Astrocyte (in vitro differentiated cells and primary cell): ENCODE measurements at regions not wholly inside any gene's neighbourhood (a gene's known extent, or its start where the extent isn't known, plus 50 kb on each side); places are given as distances from the start of the nearest gene placed in this dataset.

Experiments used
- DNase-seq: peaks from one replicate; pipeline ENCODE4 v3.0.0-alpha.2; 2010; ENCODE audit warnings: low read depth
- FAIRE-seq: peaks from 2 replicates; lab custom pipeline; 2011; peaks lifted over from hg19 to GRCh38; lab: Jason Lieb, UNC
- H2AFZ ChIP-seq: 2 replicates; pipeline ENCODE4 v1.6.0; 2012; ENCODE audit warnings: low read depth, low read length, inconsistent platforms
- H3K27ac ChIP-seq: 2 replicates; pipeline ENCODE4 v1.5.1; 2011; ENCODE audit warnings: low read depth, low read length, inconsistent platforms
- H3K27me3 ChIP-seq: 2 replicates; pipeline ENCODE4 v1.6.0; 2011; ENCODE audit warnings: low read length, inconsistent platforms; ENCODE audit not compliant: insufficient read depth
- H3K36me3 ChIP-seq: 2 replicates; pipeline ENCODE4 v1.5.1; 2011; ENCODE audit warnings: low read length, inconsistent platforms; ENCODE audit not compliant: insufficient read depth
- H3K4me1 ChIP-seq: 2 replicates; pipeline ENCODE4 v1.5.1; 2011; ENCODE audit warnings: low read length, inconsistent platforms; ENCODE audit not compliant: insufficient read depth
- H3K4me2 ChIP-seq: 2 replicates; pipeline ENCODE4 v1.6.0; 2012; ENCODE audit warnings: low read length, inconsistent platforms
- H3K4me3 ChIP-seq: 2 replicates; pipeline ENCODE4 v1.5.1; 2011; ENCODE audit warnings: low read depth, mild to moderate bottlenecking, low read length, inconsistent platforms; ENCODE audit not compliant: insufficient read depth
- H3K79me2 ChIP-seq: 2 replicates; pipeline ENCODE4 v1.6.0; 2012; ENCODE audit warnings: mild to moderate bottlenecking, low read length, inconsistent platforms; ENCODE audit not compliant: insufficient read depth
- H3K9ac ChIP-seq: 2 replicates; pipeline ENCODE4 v1.6.0; 2012; ENCODE audit warnings: mild to moderate bottlenecking, low read length, inconsistent platforms
- H3K9me3 ChIP-seq: 2 replicates; pipeline ENCODE4 v1.5.1; 2012; ENCODE audit warnings: low read depth, mild to moderate bottlenecking, low read length, inconsistent platforms; ENCODE audit not compliant: insufficient read depth
- H4K20me1 ChIP-seq: 2 replicates; pipeline ENCODE4 v1.6.0; 2012; ENCODE audit warnings: low read length, inconsistent platforms; ENCODE audit not compliant: insufficient read depth
- H3K27ac Mint-ChIP-seq: one replicate; pipeline ENCODE4 v1.8.0; 2021; ENCODE audit warnings: mild to moderate bottlenecking, mixed read lengths; ENCODE audit not compliant: unreplicated experiment
- H3K27me3 Mint-ChIP-seq: one replicate; pipeline ENCODE4 v1.8.0; 2021; ENCODE audit warnings: low read depth, mixed read lengths; ENCODE audit not compliant: unreplicated experiment
- H3K36me3 Mint-ChIP-seq: one replicate; pipeline ENCODE4 v1.8.0; 2021; ENCODE audit warnings: low read depth, mixed read lengths; ENCODE audit not compliant: unreplicated experiment
- H3K4me1 Mint-ChIP-seq: one replicate; pipeline ENCODE4 v1.8.0; 2021; ENCODE audit warnings: low read depth, mixed read lengths; ENCODE audit not compliant: unreplicated experiment
- H3K4me3 Mint-ChIP-seq: one replicate; pipeline ENCODE4 v1.8.0; 2021; ENCODE audit warnings: mild to moderate bottlenecking, moderate library complexity, mixed read lengths; ENCODE audit not compliant: unreplicated experiment
- H3K9me3 Mint-ChIP-seq: one replicate; pipeline ENCODE4 v1.8.0; 2021; ENCODE audit warnings: mild to moderate bottlenecking, mixed read lengths; ENCODE audit not compliant: unreplicated experiment
- CTCF ChIP-seq: IDR thresholded peaks from 2 replicates; pipeline ENCODE4 v1.5.1; 2011; ENCODE audit warnings: low read depth, mild to moderate bottlenecking, inconsistent platforms, low read length, moderate library complexity; ENCODE audit not compliant: insufficient read depth
- EZH2 ChIP-seq: IDR thresholded peaks from 2 replicates; pipeline ENCODE4 v1.6.1; 2012; ENCODE audit warnings: mild to moderate bottlenecking, low read length, inconsistent platforms; ENCODE audit not compliant: insufficient read depth

- H3K27me3 Mint-ChIP-seq = peaks cover 8% of the 10 kb centered on the region
- no peaks in the 10 kb centered on the region for H4K20me1 ChIP-seq
- TF ChIP-seq CTCF (no peak), EZH2 (no peak)
- H3K27me3 ChIP-seq = no peaks in the 10 kb centered on the region
- H3K4me1 Mint-ChIP-seq = no peaks in the 10 kb centered on the region
- H3K4me3 Mint-ChIP-seq = no peak overlapping the region
- no peak for FAIRE-seq
- H3K9me3 ChIP-seq = peaks cover 1% of the 10 kb centered on the region
- H3K9ac ChIP-seq = no peak overlapping the region
- no peaks in the 10 kb centered on the region for H3K4me1 ChIP-seq
- H3K36me3 Mint-ChIP-seq = no peaks in the 10 kb centered on the region
- H3K27ac Mint-ChIP-seq = no peak overlapping the region
- H3K9me3 Mint-ChIP-seq = peaks cover 9% of the 10 kb centered on the region
- H3K79me2 ChIP-seq = no peaks in the 10 kb centered on the region
- no peak overlapping the region for H3K4me2 ChIP-seq
- H3K36me3 ChIP-seq = no peaks in the 10 kb centered on the region
- no peak overlapping the region for H3K27ac ChIP-seq
- H3K4me3 ChIP-seq = no peak overlapping the region
- DNase-seq = no peak
- H2AFZ ChIP-seq = no peak overlapping the region
These were observed 285.8 kb upstream of the SP4 start for GRCh38 chr7:21142081-21142480.

- Histone ChIP-seq H3K4me2 (no peak overlapping the region), H3K36me3 (no peaks in the 10 kb centered on the region), H3K27me3 (no peaks in the 10 kb centered on the region), H4K20me1 (no peaks in the 10 kb centered on the region), H3K9ac (no peak overlapping the region), H3K4me1 (no peaks in the 10 kb centered on the region), H3K4me3 (no peak overlapping the region), H2AFZ (no peak overlapping the region), H3K79me2 (no peaks in the 10 kb centered on the region), H3K9me3 (peaks cover 2% of the 10 kb centered on the region), H3K27ac (no peak overlapping the region)
- Mint-ChIP-seq H3K4me1 (no peaks in the 10 kb centered on the region), H3K27me3 (peaks cover 3% of the 10 kb centered on the region), H3K9me3 (peaks cover 4% of the 10 kb centered on the region), H3K36me3 (no peaks in the 10 kb centered on the region), H3K27ac (no peak overlapping the region), H3K4me3 (no peak overlapping the region)
- DNase-seq = no peak
- no peak for FAIRE-seq
- TF ChIP-seq EZH2 = no peak
- no peak for TF ChIP-seq CTCF
These were observed 281.1 kb upstream of the SP4 start for GRCh38 chr7:21146642-21147423.

GRCh38 chr7:21149809-21150208, 278.1 kb upstream of the SP4 start:
- H3K4me1 Mint-ChIP-seq = no peaks in the 10 kb centered on the region
- no peaks in the 10 kb centered on the region for H3K27me3 Mint-ChIP-seq
- TF ChIP-seq CTCF (no peak), EZH2 (no peak)
- Histone ChIP-seq H4K20me1 (no peaks in the 10 kb centered on the region), H3K27me3 (no peaks in the 10 kb centered on the region), H2AFZ (no peak overlapping the region), H3K36me3 (no peaks in the 10 kb centered on the region), H3K9ac (no peak overlapping the region), H3K4me3 (no peak overlapping the region), H3K79me2 (no peaks in the 10 kb centered on the region), H3K9me3 (peaks cover 2% of the 10 kb centered on the region), H3K27ac (no peak overlapping the region), H3K4me1 (no peaks in the 10 kb centered on the region), H3K4me2 (no peak overlapping the region)
- peaks cover 4% of the 10 kb centered on the region for H3K9me3 Mint-ChIP-seq
- no peak for DNase-seq
- no peak for FAIRE-seq
- H3K27ac Mint-ChIP-seq = no peak overlapping the region
- no peak overlapping the region for H3K4me3 Mint-ChIP-seq
- H3K36me3 Mint-ChIP-seq = no peaks in the 10 kb centered on the region
